ENCODE measurements at regions not wholly inside any gene's neighbourhood (a gene's known extent, or its start where the extent isn't known, plus 50 kb on each side); places are given as distances from the start of the nearest gene placed in this dataset.

DNA sequence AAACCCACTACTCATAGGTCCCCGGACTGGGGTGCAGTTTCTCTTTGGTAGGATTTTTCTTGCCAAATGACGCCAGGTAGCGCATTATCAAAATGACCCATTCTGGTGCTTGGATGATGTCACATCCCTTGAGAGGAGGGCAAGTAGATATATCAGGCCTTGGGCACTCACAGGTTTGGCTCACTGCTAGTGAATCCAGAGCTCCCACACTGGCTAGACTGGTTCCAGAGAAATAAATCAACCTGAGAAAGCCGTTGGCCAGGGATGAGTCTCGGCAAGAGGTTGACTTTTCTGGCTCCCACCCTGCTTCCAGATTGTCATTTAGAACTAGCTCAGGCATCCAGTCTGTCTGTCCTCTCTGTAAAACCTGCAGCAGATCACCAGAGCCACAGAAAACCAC lies 188.4 kb upstream of the MAF start:
- no peak for DNase-seq (ENCODE audit: low spot score)

DNA sequence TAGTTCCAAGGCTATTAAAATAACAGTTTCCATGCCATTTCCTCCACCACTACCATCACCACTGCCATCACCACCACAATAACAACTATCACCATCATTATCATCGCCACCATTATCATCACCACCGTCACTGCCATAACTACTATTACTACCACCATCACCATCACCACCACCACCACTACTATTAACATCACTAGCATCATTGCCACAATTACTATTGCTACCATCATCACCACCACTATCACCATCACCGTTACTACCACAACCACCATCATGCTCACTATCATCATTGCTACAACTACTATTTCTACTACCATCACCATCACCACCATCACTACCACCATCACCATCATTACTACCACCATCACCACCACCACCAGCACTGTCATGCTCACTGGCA lies 185.9 kb upstream of the MAF start:
- DNase-seq (ENCODE audit: low spot score), result no peak

DNA sequence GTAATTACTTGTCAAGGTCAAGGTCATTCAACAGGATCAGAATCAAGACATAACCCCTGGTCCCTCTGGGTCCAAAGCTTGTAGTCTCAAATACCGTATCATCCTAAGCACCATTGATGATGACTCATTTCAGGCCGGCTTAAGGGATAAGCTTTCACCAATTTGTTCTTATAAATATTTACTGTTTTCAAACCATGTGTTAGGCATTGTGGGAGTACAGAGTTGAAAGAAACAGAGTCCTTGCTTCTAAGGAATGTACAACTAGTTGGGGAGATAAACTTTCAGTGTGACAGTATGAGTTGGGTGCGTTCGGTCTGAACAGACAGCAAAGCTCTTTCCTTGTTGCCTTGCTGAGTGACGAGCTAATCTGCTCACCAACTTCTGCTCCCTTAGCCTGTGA lies 183.5 kb upstream of the MAF start:
- no peak for DNase-seq (ENCODE audit: low spot score)

DNA sequence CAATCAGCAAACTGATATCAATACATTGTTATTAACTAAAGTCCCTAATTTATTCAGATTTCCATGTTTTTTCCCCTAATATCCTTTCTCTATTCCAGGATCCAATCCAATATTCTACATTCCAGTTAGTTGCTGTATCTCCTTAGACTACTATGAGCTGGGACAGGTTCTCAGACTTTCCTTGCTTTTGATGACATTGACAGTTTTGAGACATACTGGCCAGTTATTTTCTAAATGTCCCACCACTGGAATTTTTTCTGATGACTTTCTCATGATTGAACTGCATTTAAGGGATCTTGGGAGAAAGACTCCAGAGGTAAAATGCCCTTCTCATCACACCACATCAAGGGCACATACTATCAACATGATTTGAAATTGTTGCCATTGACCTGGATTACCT lies 177.1 kb upstream of the MAF start:
- no peak for DNase-seq (ENCODE audit: low spot score)

DNA sequence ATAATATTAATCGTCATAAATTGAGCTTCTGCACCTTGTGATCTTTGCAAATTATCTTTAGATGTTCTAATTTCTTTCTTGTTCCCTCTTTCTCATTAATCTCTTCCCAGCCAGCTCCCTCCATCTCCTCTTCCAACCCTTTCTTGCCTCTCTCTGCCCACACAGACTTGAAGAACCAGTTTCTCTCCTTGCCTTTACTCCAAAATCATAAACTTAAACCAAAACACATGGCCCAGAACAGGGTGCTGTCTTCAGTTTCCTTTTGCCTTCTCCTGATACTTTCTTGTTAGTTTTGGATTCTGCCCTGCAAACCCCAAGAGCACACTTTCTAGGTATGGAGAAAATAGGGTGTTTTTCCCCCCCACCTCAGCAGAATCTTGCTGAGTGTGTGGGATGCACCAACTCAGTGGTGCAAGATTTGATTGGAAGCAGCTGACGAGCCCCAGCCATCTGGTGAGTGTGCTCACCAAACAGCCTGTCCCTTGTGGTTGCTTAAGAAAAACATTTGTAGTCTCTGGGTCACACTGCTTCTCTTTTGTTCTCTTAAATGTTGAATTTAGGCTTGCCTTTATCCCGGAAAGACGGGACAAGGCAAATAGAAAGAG lies 175.8 kb upstream of the MAF start:
- no peak for DNase-seq (ENCODE audit: low spot score)

DNA sequence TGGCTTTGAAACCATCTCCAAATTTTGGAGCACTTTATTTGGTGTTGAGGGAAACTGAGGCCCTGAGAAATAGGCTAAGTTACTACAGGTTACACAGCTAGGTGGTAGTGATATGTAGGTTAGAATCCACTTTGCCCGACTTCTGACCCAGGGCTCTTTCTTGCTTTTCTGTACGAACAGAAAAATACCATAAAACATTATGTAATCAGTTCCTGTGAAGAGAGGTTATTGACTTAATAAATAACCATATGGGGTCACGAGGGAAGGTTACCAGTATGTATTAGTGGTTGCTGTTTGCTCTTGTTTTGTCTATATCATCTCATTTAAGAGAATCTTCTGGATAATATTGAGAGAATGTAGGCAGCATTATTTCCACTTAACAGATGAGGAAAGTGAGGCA lies 172.2 kb upstream of the MAF start:
- DNase-seq (ENCODE audit: low spot score), result no peak

DNA sequence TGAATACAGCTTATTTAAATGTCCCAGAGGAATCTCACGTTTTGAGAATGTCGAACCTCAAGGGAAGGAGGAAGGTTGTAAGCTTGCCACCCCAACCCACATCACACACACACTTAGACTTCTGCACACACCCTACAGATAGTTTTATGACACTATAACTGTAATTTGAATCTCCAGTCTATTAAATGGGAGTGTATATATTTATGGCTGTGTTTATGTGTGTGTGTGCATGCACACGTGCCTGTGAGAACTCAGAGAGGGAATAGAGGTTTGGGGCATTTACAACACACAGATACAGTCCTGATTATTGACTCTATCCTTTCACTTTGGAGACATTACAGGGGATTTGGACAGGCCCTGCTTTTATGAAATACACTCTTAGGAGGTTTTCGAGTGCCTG lies 171.5 kb upstream of the MAF start:
- DNase-seq (ENCODE audit: low spot score), result no peak

DNA sequence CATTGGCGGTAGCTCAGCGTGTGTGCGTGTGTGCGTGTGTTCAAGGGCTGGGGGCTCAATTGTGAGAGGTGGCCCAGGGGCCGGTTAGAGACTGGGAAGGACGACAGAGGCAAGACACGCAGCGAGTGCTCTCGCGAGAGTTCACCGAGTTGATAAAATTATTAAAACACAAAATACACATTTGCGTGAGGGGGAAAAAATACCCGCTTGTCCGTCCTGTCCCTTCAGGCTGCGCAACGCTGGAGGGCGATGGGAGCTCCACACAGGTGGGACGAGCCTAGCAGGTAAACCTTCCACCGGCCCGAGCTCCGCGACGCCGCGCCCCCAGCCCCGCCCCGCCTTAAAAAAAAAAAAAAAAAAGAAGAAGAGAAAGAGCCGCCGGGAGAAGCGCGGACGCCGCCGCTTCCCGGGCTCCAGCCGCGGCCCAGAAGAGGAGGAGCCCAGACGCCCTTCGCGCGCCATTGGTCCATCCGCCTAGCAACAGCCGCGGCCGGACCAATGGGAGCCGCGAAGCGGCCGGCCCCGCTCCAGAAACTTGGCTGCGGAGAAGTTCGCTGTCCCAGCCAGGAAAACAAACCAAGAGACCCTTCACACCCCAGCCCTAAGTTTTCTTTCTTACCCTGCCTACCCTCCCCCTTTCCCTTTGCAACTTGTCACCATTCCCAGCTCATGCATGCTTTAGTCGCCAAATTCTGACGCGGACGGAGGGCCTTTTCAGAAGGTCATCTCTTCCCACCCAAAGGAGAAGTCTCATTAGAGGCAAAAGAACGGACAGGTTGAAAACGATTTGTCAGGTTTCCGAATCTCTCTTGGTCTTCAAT lies 169.9 kb upstream of the MAF start:
- DNase-seq (ENCODE audit: low spot score), result peak; percentile 77

DNA sequence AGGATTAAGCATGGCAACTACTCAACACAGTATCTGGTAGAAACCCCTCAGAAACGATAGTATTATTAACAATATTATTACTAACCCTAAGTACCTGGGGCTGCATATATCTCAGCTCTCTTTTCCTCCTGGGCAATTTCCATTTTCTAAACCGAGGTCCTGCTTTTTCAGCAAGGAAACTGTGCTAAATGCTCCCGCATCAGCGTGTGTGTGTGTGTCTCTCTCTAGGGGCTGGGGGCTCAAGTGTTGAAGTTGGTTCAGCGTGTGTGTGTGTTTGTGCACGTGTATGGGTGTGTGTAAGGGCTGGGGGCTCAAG lies 169.3 kb upstream of the MAF start:
- DNase-seq (ENCODE audit: low spot score), result no peak

DNA sequence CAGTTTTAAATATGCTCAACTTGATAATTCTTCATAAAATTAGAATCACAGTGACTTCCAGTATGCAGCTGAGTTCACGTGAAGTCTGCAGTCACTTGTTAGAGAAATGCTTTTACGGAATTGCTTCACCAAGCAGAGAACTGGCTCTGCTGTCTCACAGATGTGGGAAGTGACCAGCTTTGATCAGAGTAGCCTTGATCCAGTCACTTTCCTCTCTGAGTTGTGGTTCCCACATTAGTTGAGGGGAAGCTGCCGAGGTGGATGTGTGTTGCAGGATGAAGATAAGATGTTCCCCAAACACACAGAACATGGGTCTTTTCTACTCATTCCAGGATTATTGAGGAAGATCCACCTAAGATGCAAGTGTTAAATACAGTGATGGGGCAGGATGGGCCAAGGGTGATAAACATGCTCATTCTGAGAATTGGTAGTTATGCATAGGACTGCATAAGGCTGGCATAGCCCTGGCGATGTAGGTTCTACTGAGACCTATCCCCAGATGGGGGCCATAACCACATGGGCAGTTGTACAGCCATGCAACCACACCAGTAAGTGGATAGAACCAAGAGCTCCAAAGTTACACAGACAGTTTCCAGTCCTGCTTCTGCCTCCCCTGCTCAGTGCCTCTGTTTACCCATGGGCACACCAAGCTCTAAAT lies 168.9 kb upstream of the MAF start:
- no peak for DNase-seq (ENCODE audit: low spot score)

DNA sequence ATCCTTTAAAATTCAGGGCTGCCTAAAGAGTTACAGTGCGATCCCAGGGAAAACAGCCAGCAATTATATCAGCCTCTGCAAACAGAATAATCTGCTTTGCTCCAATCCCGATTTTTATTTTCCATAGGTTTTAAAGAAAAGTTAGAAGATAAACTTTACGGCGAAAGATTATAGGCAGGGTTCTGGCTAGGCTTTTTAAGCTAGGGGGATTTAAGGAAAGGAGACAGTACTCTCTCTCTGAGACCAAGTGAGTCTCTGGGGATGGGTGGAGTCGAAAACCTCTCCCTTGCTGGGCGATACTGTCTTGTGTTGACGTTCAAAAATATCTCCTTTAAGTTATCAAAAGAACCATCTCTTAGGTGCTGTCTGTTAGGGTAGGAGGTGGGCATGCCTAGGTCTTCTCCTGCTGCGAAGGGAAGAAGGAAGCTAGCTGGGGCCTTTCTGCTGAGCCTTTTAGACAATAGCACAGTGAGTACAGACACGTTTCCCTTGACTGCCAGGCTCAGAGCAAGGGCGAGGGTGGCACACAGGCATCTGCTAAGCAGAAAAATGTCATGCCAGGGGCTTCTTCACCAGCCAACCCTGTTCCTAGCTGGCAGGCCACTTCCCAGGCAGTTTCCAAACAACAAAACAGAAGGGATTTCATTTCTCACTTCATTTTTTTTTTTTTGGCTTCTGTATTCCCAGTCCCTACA lies 167.9 kb upstream of the MAF start:
- DNase-seq (ENCODE audit: low spot score), result no peak

DNA sequence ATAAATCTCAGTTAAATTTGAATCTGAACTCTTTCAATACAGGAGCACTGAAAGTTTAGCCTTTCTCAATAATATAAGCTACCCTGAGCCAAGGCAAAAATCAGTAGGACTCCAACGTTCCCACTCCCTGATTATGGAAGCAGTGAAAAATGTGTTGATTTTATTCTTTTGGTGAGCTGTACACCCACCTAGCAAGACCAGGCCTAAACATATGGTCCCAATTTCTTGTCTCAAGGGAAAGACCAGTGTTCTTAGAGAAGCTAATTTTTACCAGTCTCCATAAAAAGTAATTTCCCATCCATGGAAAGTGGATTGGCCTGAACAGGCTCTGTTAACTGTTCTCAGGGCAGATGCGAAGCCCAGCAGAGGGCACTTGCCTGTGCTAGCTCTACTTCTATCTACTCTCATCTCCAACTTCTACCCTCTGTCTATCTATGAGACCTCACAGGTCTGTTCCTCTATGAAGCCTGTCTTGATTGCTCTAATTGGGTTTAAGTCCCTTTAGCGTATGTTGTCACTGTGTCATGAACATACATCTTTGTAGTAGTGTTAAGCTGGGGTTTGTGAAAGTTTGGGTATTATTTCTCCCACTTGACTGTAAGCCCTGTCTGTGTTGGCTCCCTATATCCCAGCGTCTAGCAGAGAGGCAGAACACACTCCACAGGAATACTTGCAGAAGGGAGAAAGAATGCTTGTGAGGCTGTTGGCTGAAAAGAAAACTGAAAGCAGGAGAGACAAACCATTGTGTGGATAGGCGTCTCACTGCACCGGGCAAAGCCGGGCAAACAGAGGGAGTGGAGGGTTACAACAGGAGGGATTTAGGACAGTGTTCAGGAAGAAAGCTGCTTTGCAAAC lies 167.1 kb upstream of the MAF start:
- DNase-seq (ENCODE audit: low spot score), result no peak

DNA sequence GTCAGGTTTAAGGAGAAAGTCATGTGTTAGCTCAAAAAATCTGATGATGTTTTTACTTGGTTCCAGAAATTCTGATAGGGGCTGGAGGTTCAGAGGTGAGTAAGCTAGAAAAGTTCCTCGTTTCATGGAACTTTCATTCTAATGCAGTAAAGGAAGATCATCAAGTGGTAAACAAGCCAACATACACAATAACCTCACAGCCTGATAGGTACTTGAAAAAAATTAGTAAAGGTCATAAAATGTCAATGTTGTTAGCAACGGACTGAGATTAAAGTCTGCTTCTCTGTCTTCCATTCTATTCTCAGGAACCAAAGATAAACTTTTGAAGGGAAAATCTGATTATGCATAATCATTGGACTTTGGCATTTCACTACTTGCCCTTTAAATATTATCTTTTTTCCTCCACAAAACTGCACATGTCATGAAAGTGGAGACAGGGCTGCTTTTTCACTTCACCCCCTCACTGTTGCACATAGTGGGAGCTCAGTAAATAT lies 165.4 kb upstream of the MAF start:
- DNase-seq (ENCODE audit: low spot score), result no peak

DNA sequence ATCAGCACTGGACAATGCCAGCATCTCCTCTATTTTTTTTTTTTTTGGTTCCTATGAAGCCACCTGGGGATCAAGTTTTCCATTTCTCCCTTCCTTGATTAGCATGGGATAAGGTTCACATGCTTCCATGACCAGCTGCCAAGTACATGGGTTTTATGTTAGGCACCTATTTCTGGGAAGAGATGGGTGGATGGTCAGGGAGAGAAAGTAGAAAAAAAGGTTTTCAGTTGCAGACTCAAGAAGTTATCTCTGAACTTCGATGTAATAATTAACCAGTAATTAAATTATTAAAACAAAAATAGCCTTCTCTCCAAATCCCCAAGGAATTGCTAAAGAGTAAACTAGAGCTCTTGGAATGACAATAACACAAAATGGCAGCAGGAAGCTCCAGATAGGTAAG lies 164.9 kb upstream of the MAF start:
- no peak for DNase-seq (ENCODE audit: low spot score)

DNA sequence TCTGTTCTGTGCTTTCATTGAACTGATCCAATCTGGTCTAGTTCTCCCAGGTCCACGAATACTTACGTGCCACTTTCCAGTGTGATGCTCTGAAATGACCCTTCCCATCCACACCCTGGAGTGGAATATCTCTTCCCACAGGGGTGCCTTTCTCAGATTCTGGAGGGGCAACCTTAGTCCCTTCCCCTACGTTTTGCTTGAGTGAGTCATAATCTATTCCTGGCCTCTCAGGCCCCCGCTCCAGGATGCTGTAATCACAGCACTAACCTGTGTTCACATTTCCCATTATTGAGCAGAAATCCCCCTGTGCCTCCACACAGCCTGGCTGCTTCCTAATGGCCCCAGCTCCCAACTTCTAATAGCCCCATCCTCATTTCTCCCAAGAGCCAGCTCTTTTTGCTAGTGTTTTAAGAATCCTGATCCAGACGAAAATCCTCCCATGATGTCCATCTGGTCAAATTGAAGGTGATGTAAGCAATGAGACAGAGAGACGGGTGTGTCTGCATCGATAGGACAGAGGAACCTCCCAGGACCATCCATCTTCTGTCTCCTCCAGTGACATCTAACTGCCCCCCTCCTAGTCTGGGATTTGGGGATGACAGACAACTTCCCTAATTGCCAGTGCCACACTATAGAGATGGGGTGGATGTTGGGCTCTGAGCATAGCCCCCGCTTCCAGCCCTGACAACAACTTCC lies 164.0 kb upstream of the MAF start:
- no peak for DNase-seq (ENCODE audit: low spot score)

DNA sequence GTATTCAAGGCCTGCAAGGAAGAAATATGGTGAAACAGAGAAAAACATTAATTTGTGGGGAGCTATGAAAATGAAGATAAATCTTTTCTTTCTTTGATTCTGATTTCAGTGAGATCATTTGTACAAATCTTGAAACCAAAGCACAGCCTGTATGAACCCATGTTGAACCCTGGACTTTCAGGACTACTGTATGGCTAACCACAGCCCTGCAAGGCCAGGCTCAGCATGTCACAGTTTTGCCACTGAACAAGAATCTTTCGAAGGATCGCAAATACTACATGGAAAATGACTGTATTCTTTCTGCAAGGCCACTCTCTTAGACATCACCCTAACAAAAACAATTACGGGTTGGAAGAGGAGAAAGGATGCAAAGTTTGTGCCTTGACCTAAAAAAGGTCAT lies 161.7 kb upstream of the MAF start:
- no peak for DNase-seq (ENCODE audit: low spot score)

DNA sequence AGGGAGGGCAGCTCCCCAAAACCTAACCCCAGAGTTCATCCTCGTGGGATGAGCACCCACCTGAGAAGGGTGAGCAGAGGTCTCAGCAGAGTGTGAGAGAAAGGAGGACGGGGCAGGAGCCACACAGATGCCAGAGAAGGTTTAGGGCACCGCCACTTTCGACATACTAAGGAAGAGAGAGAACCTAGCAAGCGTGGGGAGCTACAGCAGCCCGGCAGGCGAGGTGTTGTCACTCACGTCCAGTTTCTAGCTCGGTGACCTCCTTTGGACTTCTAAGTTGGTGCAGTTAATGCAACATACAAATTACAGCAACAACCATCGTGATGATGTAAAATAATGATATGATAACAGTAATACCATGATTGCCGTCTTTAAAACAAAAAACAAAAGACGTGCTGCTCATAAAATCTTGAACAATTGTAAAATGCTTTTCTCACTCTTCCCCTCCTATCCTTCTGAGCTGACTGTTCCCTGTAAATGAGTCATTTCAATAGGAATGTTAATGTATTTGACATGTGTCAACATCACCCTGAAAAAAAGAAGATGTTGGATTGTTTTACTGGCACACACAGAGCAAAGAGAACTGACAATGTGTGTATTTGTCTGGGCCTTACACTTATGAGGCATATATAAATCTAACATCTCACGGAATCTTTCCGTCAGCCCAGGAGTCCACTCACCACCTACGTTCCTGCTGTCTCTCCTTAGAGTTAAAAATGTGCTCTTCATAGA lies 158.2 kb upstream of the MAF start:
- DNase-seq (ENCODE audit: low spot score), result no peak

DNA sequence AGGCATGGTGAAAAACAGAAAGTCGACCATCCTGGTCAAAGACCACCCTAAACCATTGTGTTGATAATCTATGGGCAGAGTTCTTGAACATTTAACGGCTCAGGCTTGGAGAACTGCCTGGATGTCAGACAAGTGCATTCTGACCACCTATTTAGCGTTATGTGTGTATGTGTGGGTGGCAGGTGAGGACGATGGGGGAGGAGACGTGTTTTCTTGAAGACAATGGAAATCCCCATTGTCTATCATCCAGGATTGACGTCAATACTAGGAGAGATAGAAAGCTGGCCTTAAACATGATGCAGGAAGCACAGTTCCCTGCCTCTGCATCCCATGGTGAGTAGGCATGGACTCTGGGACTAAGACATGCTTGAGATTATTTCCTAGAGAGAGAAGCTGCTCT lies 157.4 kb upstream of the MAF start:
- DNase-seq (ENCODE audit: low spot score), result no peak

DNA sequence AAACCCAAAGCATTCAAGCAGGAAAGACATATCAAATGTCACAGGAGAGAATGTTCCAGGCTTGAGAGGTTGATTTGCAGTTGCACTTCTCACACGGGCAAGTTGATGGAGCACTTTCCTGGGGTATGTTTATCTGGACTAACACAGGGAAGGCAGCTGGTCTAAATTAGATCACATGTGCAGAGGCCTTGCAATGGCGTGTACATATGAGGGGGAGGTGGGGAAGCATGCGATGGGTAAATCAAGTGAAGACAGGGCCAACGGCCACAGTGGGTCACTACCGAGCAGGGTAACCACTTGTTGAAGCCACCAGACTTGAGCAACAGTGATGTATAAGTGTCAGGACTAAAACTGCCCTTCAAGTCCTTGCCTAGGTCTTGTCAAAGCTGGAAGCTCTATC lies 156.6 kb upstream of the MAF start:
- no peak for DNase-seq (ENCODE audit: low spot score)

DNA sequence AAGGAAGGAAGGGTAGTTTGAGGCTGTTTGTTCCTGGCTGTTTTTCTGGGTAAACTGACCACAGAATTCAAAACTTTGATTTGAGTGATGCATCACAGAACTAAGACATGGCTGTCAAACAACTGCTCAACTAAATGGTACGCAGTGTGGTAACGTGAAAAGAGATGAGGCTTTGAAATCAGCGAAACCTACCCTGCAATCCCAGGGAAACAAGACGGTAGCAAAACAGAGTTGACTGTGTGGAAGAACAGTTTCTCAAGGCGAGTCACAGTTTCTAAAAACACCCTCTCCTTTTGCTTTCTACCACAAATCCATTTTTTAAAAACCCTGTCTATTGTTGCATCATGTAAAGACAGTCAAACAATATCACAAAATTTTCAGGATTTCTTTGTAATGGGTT lies 156.0 kb upstream of the MAF start:
- no peak for DNase-seq (ENCODE audit: low spot score)

DNA sequence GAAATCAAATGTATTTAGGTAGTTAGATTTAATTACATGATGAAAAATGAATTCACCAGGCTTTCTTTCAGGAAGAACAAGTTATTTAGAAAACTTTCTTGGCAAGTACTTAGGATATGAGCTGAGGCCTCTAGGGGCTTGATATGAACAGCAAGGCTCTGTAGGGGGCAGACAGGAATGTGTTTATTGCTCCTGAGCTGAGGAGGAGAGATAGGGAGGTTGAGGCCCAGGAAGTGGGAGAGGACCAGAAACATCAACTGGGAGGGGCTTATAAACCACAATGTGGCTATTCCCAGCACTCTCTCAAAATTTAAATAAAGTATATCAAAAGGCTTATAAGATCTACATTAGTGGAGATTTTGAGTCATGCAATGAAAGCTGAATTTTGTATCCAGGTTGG lies 154.0 kb upstream of the MAF start:
- no peak for DNase-seq (ENCODE audit: low spot score)

All from HuH-7.5 (cell line).